ENCODE measurements at regions not wholly inside any gene's neighbourhood (a gene's known extent, or its start where the extent isn't known, plus 50 kb on each side); places are given as distances from the start of the nearest gene placed in this dataset.

GRCh38 chr19:32223106-32223505, 122.3 kb upstream of the ZNF507 start:
- no peak for TF ChIP-seq CTCF (IDR thresholded peaks at IDR 0.05; ENCODE audit: control insufficient read depth, insufficient read depth, low read depth, low read length, missing control alignments)
- no peak for DNase-seq (ENCODE audit: low read depth)
- no peak overlapping the region for H3K4me3 ChIP-seq (ENCODE audit: control insufficient read depth, low read depth, low read length)

GRCh38 chr19:32223595-32224370, 121.6 kb upstream of the ZNF507 start:
- no peak overlapping the region for H3K4me3 ChIP-seq (ENCODE audit: control insufficient read depth, low read depth, low read length)
- no peak for DNase-seq (ENCODE audit: low read depth)
- no peak for TF ChIP-seq CTCF (IDR thresholded peaks at IDR 0.05; ENCODE audit: control insufficient read depth, insufficient read depth, low read depth, low read length, missing control alignments)

GRCh38 chr19:32224371-32225244, 120.8 kb upstream of the ZNF507 start:
- peak; percentile 68 for TF ChIP-seq CTCF (IDR thresholded peaks at IDR 0.05; ENCODE audit: control insufficient read depth, insufficient read depth, low read depth, low read length, missing control alignments)
- DNase-seq (ENCODE audit: low read depth): no peak
- no peak overlapping the region; the same call in 1 of the 2 replicates for H3K4me3 ChIP-seq (ENCODE audit: control insufficient read depth, low read depth, low read length)

GRCh38 chr19:32227561-32228165, 117.7 kb upstream of the ZNF507 start:
- no peak for DNase-seq (ENCODE audit: low read depth)
- H3K4me3 ChIP-seq (ENCODE audit: control insufficient read depth, low read depth, low read length): no peak overlapping the region
- TF ChIP-seq CTCF (IDR thresholded peaks at IDR 0.05; ENCODE audit: control insufficient read depth, insufficient read depth, low read depth, low read length, missing control alignments): no peak

- TF ChIP-seq CTCF (IDR thresholded peaks at IDR 0.05; ENCODE audit: control insufficient read depth, insufficient read depth, low read depth, low read length, missing control alignments): no peak
- no peak overlapping the region for H3K4me3 ChIP-seq (ENCODE audit: control insufficient read depth, low read depth, low read length)
- DNase-seq (ENCODE audit: low read depth): no peak
These were observed 115.0 kb upstream of the ZNF507 start for GRCh38 chr19:32230441-32230840.

GRCh38 chr19:32231020-32231419, 114.4 kb upstream of the ZNF507 start:
- no peak for TF ChIP-seq CTCF (IDR thresholded peaks at IDR 0.05; ENCODE audit: control insufficient read depth, insufficient read depth, low read depth, low read length, missing control alignments)
- DNase-seq (ENCODE audit: low read depth): no peak
- no peak overlapping the region for H3K4me3 ChIP-seq (ENCODE audit: control insufficient read depth, low read depth, low read length)

Measured in AG09309 (cell line).